ENCODE measurements at regions not wholly inside any gene's neighbourhood (a gene's known extent, or its start where the extent isn't known, plus 50 kb on each side); places are given as distances from the start of the nearest gene placed in this dataset.

- no peak overlapping the region for H3K4ac ChIP-seq (ENCODE audit: low read depth in 1 of 2, low read length in 2 of 2)
- no peak overlapping the region for H2BK12ac ChIP-seq (ENCODE audit: low read length in 2 of 2)
- peak overlapping the region; percentile 68 for H3K9ac ChIP-seq (ENCODE audit: low read length)
- no peak overlapping the region for H3K4me3 ChIP-seq (ENCODE audit: insufficient read depth in 1 of 2, low read depth in 1 of 2, low read length in 2 of 2)
- H3K9me3 ChIP-seq (ENCODE audit: control insufficient read depth, low read length): no peaks in the 10 kb centered on the region
- no peak overlapping the region for H3K14ac ChIP-seq (ENCODE audit: low read length in 2 of 2)
- no peak overlapping the region for H2BK120ac ChIP-seq (ENCODE audit: low read depth, low read length)
- no peaks in the 10 kb centered on the region for H3K36me3 ChIP-seq (ENCODE audit: control insufficient read depth in 1 of 2, insufficient read depth in 2 of 2, low read depth in 1 of 2, low read length in 2 of 2)
- no peak overlapping the region for H2AK5ac ChIP-seq (ENCODE audit: low read length, severe bottlenecking)
- no peak overlapping the region for H4K8ac ChIP-seq (ENCODE audit: low read length)
- H2BK5ac ChIP-seq (ENCODE audit: low read depth, low read length, poor library complexity, severe bottlenecking): no peak overlapping the region
- H2AFZ ChIP-seq (ENCODE audit: low read depth, low read length): no peak overlapping the region
- no peak overlapping the region for H4K91ac ChIP-seq (ENCODE audit: low read length)
- no peaks in the 10 kb centered on the region for H3K27me3 ChIP-seq (ENCODE audit: control insufficient read depth in 1 of 2, insufficient read depth in 1 of 2, low read length in 2 of 2)
- no peaks in the 10 kb centered on the region for H3K79me1 ChIP-seq (replicated peaks; ENCODE audit: low read length, poor library complexity, severe bottlenecking)
- DNase-seq: no peak
- no peak overlapping the region for H3K23ac ChIP-seq (ENCODE audit: low read length in 2 of 2)
- no peak overlapping the region for H3K18ac ChIP-seq (ENCODE audit: low read depth in 1 of 2, low read length in 2 of 2)
- no peak overlapping the region for H2BK15ac ChIP-seq (ENCODE audit: low read depth, poor library complexity, severe bottlenecking)
- no peak overlapping the region for H3K27ac ChIP-seq (ENCODE audit: low read length, poor library complexity, severe bottlenecking)
- no peak overlapping the region for H3K4me2 ChIP-seq (ENCODE audit: low read length, poor library complexity, severe bottlenecking)
- H3K4me1 ChIP-seq (ENCODE audit: control insufficient read depth, insufficient read depth, low read depth, low read length): no peaks in the 10 kb centered on the region
Measured at GRCh38 chr16:79697562-79698112, 97.1 kb upstream of the MAF start.

- no peaks in the 10 kb centered on the region for H3K36me3 ChIP-seq (ENCODE audit: control insufficient read depth in 1 of 2, insufficient read depth in 2 of 2, low read depth in 1 of 2, low read length in 2 of 2)
- H2BK5ac ChIP-seq (ENCODE audit: low read depth, low read length, poor library complexity, severe bottlenecking): no peak overlapping the region
- H3K27ac ChIP-seq (ENCODE audit: low read length, poor library complexity, severe bottlenecking): no peak overlapping the region
- H3K18ac ChIP-seq (ENCODE audit: low read depth in 1 of 2, low read length in 2 of 2): peak overlapping the region in 1 of 2 experiments; percentile 9
- no peak overlapping the region for H2AFZ ChIP-seq (ENCODE audit: low read depth, low read length)
- H3K4me2 ChIP-seq (ENCODE audit: low read length, poor library complexity, severe bottlenecking): no peak overlapping the region
- H2BK15ac ChIP-seq (ENCODE audit: low read depth, poor library complexity, severe bottlenecking): no peak overlapping the region
- H3K23ac ChIP-seq (ENCODE audit: low read length in 2 of 2): no peak overlapping the region
- no peak overlapping the region for H2AK5ac ChIP-seq (ENCODE audit: low read length, severe bottlenecking)
- H3K4ac ChIP-seq (ENCODE audit: low read depth in 1 of 2, low read length in 2 of 2): no peak overlapping the region
- H4K91ac ChIP-seq (ENCODE audit: low read length): no peak overlapping the region
- H3K27me3 ChIP-seq (ENCODE audit: control insufficient read depth in 1 of 2, insufficient read depth in 1 of 2, low read length in 2 of 2): no peaks in the 10 kb centered on the region
- no peak overlapping the region for H4K8ac ChIP-seq (ENCODE audit: low read length)
- H2BK120ac ChIP-seq (ENCODE audit: low read depth, low read length): no peak overlapping the region
- H3K9me3 ChIP-seq (ENCODE audit: control insufficient read depth, low read length): no peaks in the 10 kb centered on the region
- no peak overlapping the region for H2BK12ac ChIP-seq (ENCODE audit: low read length in 2 of 2)
- no peak for DNase-seq
- WGBS: 80% methylated on average over 5 of the region's 5 CpGs
- no peaks in the 10 kb centered on the region for H3K4me1 ChIP-seq (ENCODE audit: control insufficient read depth, insufficient read depth, low read depth, low read length)
- H3K79me1 ChIP-seq (replicated peaks; ENCODE audit: low read length, poor library complexity, severe bottlenecking): no peaks in the 10 kb centered on the region
- H3K4me3 ChIP-seq (ENCODE audit: insufficient read depth in 1 of 2, low read depth in 1 of 2, low read length in 2 of 2): peak overlapping the region in 1 of 2 experiments; percentile 26
- peak overlapping the region; percentile 29 for H3K9ac ChIP-seq (ENCODE audit: low read length)
- no peak overlapping the region for H3K14ac ChIP-seq (ENCODE audit: low read length in 2 of 2)
Measured at GRCh38 chr16:79691007-79691406, 90.5 kb upstream of the MAF start.

- H3K4me1 ChIP-seq (ENCODE audit: control insufficient read depth, insufficient read depth, low read depth, low read length): no peaks in the 10 kb centered on the region
- WGBS: 60% methylated on average over 4 of the region's 4 CpGs
Measured at GRCh38 chr16:79690159-79690558, 89.6 kb upstream of the MAF start.

GRCh38 chr16:79687249-79688130, 87.0 kb upstream of the MAF start:
- H3K27me3 ChIP-seq (ENCODE audit: control insufficient read depth in 1 of 2, insufficient read depth in 1 of 2, low read length in 2 of 2): no peaks in the 10 kb centered on the region

More at GRCh38 chr16:79690159-79690558, 89.6 kb upstream of the MAF start:
- Histone ChIP-seq H2BK5ac (ENCODE audit: low read depth, low read length, poor library complexity, severe bottlenecking) (no peak overlapping the region), H4K8ac (ENCODE audit: low read length) (no peak overlapping the region), H3K4ac (ENCODE audit: low read depth in 1 of 2, low read length in 2 of 2) (no peak overlapping the region), H3K18ac (ENCODE audit: low read depth in 1 of 2, low read length in 2 of 2) (no peak overlapping the region), H3K27me3 (ENCODE audit: control insufficient read depth in 1 of 2, insufficient read depth in 1 of 2, low read length in 2 of 2) (no peaks in the 10 kb centered on the region), H2AK5ac (ENCODE audit: low read length, severe bottlenecking) (no peak overlapping the region), H3K36me3 (ENCODE audit: control insufficient read depth in 1 of 2, insufficient read depth in 2 of 2, low read depth in 1 of 2, low read length in 2 of 2) (no peaks in the 10 kb centered on the region), H2BK12ac (ENCODE audit: low read length in 2 of 2) (no peak overlapping the region), H3K14ac (ENCODE audit: low read length in 2 of 2) (no peak overlapping the region), H3K4me3 (ENCODE audit: insufficient read depth in 1 of 2, low read depth in 1 of 2, low read length in 2 of 2) (peak overlapping the region in 1 of 2 experiments; percentile 26), H2BK15ac (ENCODE audit: low read depth, poor library complexity, severe bottlenecking) (no peak overlapping the region), H4K91ac (ENCODE audit: low read length) (no peak overlapping the region), H3K9ac (ENCODE audit: low read length) (peak overlapping the region; percentile 29), H3K23ac (ENCODE audit: low read length in 2 of 2) (no peak overlapping the region), H2BK120ac (ENCODE audit: low read depth, low read length) (no peak overlapping the region), H2AFZ (ENCODE audit: low read depth, low read length) (no peak overlapping the region), H3K9me3 (ENCODE audit: control insufficient read depth, low read length) (no peaks in the 10 kb centered on the region), H3K79me1 (replicated peaks; ENCODE audit: low read length, poor library complexity, severe bottlenecking) (no peaks in the 10 kb centered on the region), H3K27ac (ENCODE audit: low read length, poor library complexity, severe bottlenecking) (no peak overlapping the region), H3K4me2 (ENCODE audit: low read length, poor library complexity, severe bottlenecking) (no peak overlapping the region)
- DNase-seq: no peak

More at GRCh38 chr16:79687249-79688130, 87.0 kb upstream of the MAF start:
- no peak overlapping the region for H3K4ac ChIP-seq (ENCODE audit: low read depth in 1 of 2, low read length in 2 of 2)
- no peaks in the 10 kb centered on the region for H3K79me1 ChIP-seq (replicated peaks; ENCODE audit: low read length, poor library complexity, severe bottlenecking)
- H4K8ac ChIP-seq (ENCODE audit: low read length): no peak overlapping the region
- peak overlapping the region; percentile 79 for H2BK5ac ChIP-seq (ENCODE audit: low read depth, low read length, poor library complexity, severe bottlenecking)
- H3K9me3 ChIP-seq (ENCODE audit: control insufficient read depth, low read length): no peaks in the 10 kb centered on the region
- H2BK15ac ChIP-seq (ENCODE audit: low read depth, poor library complexity, severe bottlenecking): no peak overlapping the region
- H3K18ac ChIP-seq (ENCODE audit: low read depth in 1 of 2, low read length in 2 of 2): no peak overlapping the region
- no peak overlapping the region for H4K91ac ChIP-seq (ENCODE audit: low read length)
- no peaks in the 10 kb centered on the region for H3K36me3 ChIP-seq (ENCODE audit: control insufficient read depth in 1 of 2, insufficient read depth in 2 of 2, low read depth in 1 of 2, low read length in 2 of 2)
- no peaks in the 10 kb centered on the region for H3K4me1 ChIP-seq (ENCODE audit: control insufficient read depth, insufficient read depth, low read depth, low read length)
- no peak overlapping the region for H2AFZ ChIP-seq (ENCODE audit: low read depth, low read length)
- no peak overlapping the region for H3K23ac ChIP-seq (ENCODE audit: low read length in 2 of 2)
- H2BK12ac ChIP-seq (ENCODE audit: low read length in 2 of 2): no peak overlapping the region
- H3K9ac ChIP-seq (ENCODE audit: low read length): no peak overlapping the region
- H3K4me3 ChIP-seq (ENCODE audit: insufficient read depth in 1 of 2, low read depth in 1 of 2, low read length in 2 of 2): no peak overlapping the region
- H2AK5ac ChIP-seq (ENCODE audit: low read length, severe bottlenecking): no peak overlapping the region
- WGBS: 90% methylated on average over 4 of the region's 6 CpGs
- no peak overlapping the region for H3K4me2 ChIP-seq (ENCODE audit: low read length, poor library complexity, severe bottlenecking)
- DNase-seq: no peak
- H3K27ac ChIP-seq (ENCODE audit: low read length, poor library complexity, severe bottlenecking): peak overlapping the region; percentile 52
- H3K14ac ChIP-seq (ENCODE audit: low read length in 2 of 2): no peak overlapping the region
- no peak overlapping the region for H2BK120ac ChIP-seq (ENCODE audit: low read depth, low read length)
